Activated CD4-positive, alpha-beta T cell treated with anti-CD3 and anti-CD28 coated beads, Interleukin-2, Interleukin-6, amounts not matched to agents 100 ng/mL and 50 ng/mL, durations not matched to agents 16 hours and 8 hours (primary cell): ENCODE measurements at regions not wholly inside any gene's neighbourhood (a gene's known extent, or its start where the extent isn't known, plus 50 kb on each side); places are given as distances from the start of the nearest gene placed in this dataset.

ENCODE experiments used
- DNase-seq: peaks from one replicate; pipeline ENCODE4 v3.0.0-alpha.2; 2020

DNA sequence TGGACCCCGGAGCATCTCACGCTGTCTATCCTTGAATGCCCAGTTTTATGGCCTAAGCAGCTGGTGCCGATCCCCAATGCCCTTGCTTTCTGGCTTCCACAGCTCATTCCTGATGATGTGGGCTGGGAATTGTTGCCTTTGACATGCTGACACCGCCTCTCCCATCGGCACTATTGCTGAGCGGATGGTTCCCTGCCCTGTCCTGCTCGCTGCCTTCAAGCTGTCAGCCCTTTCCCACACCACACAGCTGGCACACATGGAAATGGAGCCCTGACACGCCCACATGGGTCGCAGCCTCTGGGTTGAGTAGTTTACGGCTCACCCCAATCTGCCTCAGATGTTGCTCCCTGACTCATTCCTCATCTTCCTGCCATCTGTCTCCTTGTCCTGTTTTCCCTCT is 110.2 kb upstream of the SESN3 start:
- no peak for DNase-seq

DNA sequence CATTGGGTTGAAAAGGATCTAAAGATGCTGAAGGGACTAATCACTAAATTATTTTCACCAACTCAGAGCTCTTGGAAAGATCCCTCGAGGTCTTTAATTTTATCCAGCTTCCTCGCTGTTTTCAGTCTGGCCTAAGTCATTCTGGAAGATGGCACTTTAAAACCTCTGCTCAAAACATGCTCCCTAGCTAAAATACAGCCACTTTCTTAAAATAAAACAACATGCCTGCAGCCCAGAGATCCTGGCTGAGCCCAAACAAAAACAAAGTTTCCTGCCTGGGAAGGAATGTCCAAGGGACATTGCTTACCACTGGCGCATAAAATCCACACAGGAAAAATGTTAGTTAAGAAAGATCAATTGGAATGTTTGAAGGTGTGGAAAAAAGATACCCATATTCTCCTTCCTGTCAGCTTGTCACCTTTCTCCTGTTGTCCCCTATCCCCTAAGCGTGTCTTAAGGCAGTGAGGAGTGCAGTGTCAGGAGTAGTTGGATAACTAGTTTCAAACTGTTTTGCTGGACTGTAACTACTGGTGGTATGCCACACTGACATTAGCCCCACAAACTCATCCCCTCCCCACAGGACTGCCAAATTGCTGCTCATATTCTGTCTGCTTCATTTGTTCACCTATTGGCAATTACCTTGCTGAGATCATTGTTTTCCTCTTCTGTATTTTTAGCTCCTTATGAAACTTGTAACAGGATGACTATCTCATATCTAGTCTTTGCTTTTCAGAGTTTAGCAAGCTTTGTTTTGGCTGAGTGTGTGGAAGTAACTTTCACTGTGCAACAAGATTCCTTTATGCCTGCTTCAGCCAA is 108.3 kb upstream of the SESN3 start:
- peak; percentile 4 for DNase-seq

GRCh38 chr11:95338430-95338991 is 107.5 kb upstream of the SESN3 start:
- no peak for DNase-seq

DNA sequence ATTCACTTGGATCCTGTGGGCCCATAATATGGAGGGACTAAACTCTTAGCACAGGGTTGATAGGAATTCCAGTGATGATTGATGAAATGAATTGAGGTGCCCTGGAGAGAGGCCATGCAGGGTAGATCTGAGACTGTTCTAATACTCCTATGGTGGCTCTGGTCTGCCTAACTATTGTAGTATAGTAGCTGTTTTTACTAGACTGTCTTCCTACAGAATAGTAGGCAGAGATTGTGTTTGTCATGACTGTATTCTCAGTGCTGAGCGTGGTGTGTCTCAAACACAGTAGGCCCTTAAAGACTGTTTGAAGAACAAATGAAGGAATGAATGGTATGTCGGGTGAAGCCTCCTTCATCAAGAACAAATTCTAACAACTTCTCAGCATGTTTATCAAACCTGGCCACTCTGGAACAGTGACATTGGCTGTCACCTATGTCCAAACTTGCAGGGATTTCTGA is 107.0 kb upstream of the SESN3 start:
- DNase-seq: no peak

DNA sequence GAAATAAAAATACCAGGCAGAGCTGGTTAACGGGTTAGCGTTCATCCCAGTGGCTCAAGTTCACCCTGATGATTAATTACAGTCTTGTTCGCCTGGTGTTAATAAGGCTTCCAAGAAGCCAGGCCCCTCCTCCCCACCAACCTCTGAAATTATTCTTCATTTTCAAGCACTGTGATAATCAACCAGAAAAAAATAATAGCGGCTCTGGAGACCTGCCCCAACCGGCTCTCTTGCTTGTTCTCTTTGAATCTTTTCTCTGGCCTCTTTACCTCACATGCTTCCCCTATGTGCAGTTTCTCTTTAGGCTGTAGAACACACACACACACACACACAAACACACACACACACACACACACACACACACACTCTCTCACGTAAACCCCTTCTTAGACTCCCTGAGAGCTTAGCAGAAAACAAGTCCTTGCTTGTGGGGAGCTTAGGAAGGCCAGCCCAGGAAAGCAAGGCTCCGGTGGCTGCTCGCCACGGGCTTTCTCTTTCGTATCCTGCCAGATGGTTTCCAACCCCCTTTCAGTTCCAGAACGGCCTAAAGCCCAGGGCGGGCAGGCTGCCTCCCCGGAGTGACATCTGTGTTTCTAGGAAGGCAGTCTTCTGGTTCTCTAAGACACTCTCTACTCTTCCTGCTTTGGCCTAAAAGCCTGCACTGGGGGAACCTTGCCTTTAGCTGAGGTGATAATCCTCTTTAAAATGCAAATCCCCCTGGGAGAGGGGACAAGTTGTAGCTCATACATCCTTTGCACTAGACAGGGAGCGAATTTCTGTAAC is 106.4 kb upstream of the SESN3 start:
- peak; percentile 54 for DNase-seq

DNA sequence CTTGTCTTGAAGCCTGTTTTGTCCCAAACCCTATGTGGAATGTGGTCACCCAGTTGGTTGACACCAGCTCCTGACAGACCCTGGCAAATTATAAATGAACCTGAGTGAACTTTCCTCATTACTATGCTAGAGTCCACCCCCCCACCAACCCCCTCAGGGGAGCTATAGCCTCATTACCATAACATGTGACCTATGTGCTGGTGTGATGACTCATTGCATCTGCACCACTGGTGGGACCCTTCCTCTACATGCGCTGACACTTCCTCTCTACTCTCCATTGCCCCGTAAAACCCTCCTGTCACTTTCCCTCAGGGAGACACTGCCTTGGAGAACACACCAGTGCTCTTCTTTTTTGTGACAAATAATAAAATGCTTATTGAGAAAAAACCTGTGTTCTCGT is 105.0 kb upstream of the SESN3 start:
- no peak for DNase-seq

GRCh38 chr11:95331161-95331560 is 100.2 kb upstream of the SESN3 start:
- DNase-seq: no peak

DNA sequence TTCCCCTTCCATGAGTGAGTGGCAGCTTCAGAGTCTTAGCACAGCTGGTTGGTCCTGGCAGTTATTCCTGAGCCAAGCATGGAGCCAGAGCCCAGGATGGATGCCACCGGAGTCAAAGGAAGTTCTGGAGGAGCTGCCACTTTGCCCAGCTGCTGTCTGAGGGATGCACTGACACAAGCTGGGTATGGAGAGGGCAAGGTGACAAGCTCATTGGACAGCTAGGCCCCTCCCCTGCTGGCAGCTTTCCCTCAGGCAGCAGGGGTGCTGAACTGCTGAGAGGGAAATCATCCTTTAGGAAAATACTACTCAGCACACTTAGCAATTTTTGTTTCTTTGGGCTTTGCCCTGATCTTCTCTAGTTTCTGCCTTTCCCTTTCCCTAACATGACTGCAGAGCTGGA is 99.3 kb upstream of the SESN3 start:
- DNase-seq: no peak

DNA sequence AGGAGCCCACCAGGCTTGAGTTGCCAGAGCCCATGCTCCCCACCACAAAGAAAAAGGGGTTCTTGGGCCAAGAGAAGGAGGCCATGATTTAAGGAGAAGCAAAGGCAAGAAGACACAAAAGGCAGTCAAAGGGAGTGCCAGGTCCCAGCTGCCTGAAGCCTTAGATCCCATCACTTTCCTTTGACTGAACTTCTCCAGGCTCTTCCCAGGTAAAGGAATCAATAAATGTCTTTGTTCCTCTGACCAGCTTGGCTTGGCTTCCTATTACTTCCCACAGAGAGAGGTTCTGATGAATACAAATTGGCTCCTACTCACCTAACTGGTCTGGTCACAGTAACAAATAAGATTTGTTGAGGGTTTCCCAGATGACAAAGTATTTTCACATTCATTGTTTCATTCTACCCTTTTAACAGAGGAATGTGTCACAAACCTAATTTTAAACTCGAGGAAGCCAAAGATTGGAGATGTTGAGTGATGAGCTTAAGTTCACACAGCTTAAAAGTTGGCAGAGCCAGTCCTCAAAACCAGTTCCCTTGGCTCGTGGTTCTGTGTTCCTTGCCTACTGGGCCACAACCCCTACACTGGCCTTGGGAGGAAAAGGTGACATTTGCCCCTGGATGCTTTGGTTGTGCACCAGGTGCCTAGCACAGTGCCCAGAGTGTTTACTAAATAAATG is 96.4 kb upstream of the SESN3 start:
- no peak for DNase-seq

GRCh38 chr11:95325777-95326258 is 94.8 kb upstream of the SESN3 start:
- DNase-seq: no peak

DNA sequence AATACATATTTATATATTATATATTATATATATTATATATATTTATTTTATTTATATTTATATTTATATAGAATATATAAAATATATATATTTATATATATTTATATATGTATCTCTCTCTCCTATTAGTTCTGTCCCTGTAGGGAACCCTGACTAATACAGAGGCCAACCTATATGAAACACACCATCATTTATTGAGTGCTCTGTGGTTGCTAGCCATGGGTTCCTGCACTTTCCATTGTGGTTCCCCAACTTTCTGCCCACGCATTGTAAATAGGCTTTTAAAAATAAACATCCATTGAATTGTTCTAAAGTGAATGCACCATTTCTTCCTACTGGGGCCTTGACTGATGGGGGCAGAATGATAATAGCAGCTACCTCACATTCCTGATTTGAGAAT is 93.8 kb upstream of the SESN3 start:
- no peak for DNase-seq

GRCh38 chr11:95322539-95322938 is 91.5 kb upstream of the SESN3 start:
- DNase-seq: no peak

DNA sequence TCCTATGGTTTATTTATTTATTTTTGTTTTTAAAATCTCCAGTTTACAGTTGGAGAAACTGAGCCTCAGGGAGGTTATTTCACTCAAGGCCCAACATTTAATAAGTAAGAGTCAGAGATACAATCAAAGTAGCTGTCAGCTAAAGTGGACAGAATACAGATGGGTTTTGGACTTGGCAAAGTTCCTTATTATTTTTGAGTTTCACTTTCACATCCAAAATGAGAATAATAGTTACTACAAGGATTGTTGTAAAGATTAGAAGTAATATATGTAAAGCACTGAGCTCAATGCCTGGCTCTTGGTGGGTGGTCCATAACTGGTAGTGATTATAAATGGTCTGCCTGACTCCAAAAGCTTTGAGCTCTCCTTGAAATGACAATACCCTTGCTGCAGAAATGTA is 87.5 kb upstream of the SESN3 start:
- no peak for DNase-seq

GRCh38 chr11:95308512-95309035 is 77.6 kb upstream of the SESN3 start:
- no peak for DNase-seq

GRCh38 chr11:95307286-95307685 is 76.3 kb upstream of the SESN3 start:
- DNase-seq: no peak

DNA sequence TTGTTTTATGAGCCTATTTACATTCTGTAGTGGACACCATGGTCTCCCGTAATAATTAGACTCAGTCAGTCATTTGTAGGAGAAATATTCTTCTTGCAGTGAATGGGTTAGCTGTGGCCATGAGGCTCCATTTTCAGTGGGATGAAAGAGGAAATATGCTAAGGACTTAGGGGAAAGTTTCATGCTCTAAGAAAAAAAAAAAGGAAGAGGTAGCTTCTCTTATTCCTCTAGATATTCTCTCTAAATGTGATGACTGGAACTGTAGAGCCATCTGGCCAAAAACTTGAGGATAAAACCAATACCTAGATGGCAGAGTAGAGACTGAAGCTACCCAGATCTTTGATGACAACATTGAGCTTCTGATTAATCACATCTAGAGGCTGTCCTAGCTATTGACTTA is 75.8 kb upstream of the SESN3 start:
- no peak for DNase-seq

GRCh38 chr11:95306123-95306522 is 75.1 kb upstream of the SESN3 start:
- no peak for DNase-seq

DNA sequence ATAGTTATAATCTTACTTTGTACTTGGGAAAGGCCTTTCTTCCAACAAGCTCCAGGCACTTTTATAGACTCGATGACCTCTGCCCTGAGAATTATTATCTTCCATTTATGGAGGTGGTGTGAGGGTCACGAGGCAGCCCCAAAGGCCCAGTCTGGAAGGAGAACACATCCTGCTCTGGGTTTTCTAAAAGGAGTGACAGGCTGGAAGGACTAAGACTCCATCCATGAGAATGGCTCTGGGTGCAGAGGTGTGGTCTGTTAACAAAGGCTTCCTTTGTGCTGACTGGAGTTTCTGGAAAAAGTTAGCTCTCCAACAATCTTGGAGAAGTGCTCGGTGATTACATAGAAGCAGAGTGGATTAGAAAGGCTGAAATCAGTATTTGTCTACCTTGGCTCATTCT is 74.7 kb upstream of the SESN3 start:
- no peak for DNase-seq

DNA sequence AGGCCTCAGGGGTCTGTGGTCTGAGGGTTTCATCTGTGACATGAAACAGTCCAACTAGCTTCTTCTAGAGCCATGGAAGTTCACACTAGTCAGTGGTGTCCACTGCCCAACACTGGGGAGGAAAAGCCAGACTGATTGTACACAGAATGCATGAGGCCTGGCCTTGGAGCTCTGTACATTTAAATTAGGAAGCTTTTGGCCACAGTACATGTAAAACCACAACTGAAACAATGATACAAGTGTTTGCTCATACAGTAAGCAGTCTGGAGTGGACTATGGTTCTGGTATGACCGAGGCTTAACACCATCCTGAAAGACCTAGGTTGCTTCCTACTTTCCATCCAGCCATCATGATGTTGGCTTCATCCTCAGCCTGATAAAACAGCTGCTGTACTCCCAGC is 73.8 kb upstream of the SESN3 start:
- DNase-seq: no peak

DNA sequence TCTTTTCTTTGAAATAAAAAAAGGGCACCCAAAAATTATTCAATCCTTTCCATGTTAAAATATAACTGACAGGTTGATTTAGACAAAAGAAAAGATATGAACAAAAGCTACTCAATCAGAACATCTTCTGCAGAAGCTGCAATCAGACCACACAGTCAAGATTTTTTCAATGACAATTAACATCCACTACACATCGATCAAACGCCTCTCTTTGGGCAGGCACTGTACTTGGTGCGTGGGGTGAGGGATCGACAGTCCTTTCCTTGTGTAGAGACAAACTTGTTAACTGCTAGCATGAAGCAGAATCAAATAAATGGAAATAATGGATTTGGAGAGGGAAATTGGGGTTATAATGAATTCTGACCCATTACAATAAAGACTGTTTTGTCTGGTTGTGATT is 71.2 kb upstream of the SESN3 start:
- no peak for DNase-seq

DNA sequence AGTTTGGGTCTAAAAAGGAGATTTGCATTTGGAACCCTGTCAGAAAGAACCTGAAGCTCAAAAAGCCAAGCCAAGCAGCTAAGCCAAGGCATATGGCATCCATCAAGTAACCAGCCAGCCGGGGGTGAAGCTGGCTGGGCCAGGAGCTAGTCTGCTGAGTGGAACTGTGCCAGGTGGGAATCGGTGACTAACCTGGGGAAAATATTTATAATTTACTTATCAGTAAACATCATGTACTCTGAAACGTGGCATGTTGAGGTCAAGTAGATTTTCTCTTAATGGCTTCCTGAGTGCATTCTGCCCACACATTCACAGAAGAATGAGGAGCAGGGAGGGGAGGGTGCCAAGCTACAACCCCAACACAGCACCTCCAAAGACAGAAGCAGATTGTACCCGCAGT is 70.5 kb upstream of the SESN3 start:
- no peak for DNase-seq

GRCh38 chr11:95299078-95299679 is 68.2 kb upstream of the SESN3 start:
- DNase-seq: no peak
